Superior temporal gyrus (tissue), 1 donor: ENCODE measurements at regions not wholly inside any gene's neighbourhood (a gene's known extent, or its start where the extent isn't known, plus 50 kb on each side); places are given as distances from the start of the nearest gene placed in this dataset.

ENCODE experiments used
- DNase-seq: peaks from one replicate; pipeline ENCODE4 v3.0.0-alpha.2; 2016; ENCODE audit errors: extremely low spot score

DNA sequence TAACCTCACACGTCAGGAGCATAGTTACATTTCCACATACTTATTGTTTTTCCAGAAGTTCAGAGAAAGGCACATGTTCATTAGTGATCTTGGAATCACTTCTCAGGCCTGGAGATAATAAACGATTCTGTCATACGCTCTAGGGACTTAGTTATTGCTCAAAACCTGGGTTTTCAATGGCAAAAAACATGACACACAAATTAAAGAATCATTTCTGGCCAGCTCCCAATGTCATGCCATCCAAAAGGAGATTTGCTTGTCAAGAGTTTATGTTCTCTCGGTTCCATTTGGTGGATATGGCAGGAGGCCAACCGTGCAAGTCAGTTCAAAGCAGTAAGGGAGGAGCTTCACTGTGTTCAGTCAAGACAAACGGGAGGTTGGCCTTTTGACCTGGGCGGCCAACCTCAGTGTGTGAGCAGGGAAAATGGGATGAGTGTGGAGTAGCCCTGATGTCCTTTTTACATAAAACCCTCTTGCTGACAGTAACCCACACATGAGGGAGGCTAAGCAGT, 123.4 kb downstream of the NXNL2 start:
- DNase-seq, result no peak

DNA sequence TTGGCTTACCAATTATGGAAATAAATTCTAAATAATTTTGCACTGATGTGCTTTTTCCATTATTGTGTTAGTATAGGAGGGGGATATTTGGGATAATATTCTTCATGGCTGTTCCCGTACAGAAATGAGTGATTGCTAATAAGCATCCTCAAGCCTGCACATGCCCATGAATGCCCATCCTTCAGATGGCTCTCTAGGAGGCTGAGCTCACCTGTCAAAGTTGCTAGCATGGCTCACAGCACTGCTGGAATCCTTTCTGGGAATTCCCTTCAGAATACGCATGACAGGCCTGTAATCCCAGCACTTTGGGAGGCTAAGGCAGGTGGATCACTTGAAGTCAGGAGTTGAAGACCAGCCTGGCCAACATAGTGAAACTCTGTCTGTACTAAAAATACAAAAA, 124.1 kb downstream of the NXNL2 start:
- no peak for DNase-seq

DNA sequence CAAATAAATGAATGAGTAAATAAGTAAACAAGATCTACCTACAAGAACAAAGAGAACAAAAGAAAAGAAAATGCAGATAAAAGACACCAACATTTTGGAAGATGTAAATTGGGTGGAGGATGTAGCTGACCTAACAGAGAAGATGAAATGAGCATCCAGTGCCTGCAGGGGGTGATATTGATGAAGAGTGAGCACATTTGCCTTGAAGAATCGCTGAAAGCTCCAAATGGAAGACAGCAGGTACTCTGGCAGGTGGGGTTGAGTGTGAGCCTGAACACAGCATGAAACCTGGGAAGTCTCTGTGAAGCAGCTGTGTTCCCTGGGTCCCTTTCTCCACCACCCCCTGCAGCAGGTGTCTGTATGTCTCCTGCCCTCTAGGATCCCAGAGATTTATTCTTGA, 125.6 kb downstream of the NXNL2 start:
- no peak for DNase-seq

DNA sequence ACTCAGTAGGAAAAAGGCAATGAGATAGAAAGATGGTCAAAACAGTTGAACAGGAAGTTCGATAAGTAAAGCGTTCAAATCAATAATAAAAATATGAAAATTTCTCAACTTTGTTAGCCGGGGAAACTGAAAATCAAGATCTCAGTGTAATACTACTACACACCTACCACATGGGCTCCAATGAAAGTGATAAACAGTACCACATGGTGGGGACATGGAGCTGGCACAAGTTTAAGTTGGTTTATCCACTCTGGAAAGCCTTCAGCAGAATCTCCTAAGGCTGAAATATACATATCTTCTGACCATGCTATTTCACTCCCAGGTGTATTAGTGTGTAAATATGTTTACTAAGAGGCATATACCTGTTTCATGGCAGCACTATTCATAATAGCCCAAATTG, 126.8 kb downstream of the NXNL2 start:
- DNase-seq, result no peak

DNA sequence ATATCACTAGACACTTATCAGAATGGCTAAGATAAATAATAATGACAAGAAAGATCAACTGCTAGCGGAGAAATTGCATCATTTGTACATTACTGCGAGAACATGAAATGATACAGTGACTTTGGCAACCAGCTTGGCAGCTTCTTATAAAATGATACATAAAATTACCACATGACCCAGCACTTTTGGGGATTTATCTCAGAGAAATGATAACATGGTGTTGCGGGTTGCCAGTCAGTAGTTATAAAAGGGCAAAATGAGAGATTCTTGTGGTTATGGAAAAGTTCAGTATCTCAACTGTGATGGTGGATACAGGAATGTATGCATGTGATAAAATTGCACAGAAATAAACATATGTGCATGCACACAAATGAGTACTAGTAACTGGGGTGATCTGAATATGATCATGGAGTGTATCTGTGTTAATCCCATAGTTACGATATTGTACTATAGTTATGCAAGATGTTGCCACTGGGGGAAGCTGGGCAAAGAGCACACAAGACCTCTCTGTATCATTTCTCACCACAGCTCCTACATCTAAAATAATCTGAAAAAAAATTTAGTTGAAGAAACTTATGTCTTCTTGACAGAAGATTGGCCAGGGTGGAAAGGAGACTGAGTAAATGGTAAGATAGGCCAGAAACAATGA, 128.9 kb downstream of the NXNL2 start:
- DNase-seq, result no peak

DNA sequence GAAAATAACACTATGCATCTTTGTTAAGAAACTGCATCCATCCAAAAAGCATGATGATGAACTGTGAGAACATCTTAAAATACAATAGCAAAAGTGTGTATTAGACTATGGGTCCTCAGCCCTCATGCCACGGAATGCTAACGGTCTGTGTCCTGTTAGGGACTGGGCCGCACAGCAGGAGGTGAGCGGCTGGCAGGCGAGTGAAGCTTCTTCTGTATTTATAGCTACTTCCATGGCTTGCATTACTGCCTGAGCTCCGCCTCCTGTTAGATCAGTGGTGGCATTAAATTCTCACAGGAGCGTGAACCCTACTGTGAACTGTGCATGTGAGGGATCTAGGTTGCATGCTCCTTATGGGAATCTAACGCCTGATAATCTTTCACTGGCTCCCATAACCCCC, 129.8 kb downstream of the NXNL2 start:
- DNase-seq, result no peak

DNA sequence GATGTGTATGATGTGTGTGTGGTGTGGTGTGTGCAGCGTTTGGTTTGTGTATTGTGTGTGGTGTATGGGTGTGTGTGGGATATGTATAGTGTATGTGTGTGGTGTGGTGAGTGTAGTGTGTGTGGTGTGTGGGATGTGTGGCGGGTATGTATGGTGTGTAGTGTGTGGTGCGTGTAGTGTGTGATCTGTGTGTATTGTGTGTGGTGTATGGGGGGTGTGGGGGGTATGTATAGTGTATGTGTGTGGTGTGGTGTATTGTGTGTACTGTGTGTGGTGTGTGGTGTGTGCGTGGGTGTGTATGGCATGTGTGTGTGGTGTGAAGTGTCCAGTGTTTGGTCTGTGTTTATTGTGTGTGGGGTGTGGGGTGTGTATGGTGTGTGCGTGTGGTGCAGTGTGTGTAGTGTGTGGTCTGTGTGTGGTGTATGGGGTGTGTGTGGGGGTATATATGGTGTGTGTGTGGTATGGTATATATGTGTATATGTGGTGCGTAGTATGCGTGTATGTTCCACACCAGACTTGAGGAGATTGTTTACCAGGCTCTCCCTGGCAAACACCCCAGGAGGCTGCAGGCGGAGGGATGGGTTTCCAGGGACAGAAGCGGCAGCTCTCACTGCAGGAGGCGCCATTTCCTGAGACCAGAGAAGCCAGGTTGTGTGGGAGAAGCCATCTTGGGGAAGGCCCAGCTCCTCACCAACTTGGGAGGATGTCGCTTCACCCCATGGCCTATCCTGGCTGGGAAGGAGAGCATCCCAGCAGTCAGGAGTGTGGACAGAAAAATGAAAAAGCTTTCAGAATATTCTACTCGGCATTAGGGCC, 138.1 kb downstream of the NXNL2 start:
- no peak for DNase-seq

DNA sequence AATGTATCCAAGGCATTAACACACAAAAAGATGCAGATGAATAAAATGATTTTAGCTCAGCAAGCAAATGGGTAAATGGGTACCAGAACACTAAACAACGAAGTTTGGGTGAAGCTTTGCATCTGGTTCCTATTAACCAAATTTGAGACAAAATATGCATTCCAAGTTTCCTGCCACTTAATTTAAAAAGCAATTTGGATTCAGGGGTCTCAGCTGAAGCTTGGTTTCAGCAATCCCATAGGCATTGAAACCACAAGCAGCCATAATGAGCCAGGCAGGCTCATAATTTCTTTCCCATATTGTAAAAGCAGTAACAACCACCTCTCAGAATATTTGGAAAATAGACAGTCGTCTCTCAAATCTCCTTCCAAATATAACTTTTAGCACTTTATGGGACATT, 138.9 kb downstream of the NXNL2 start:
- no peak for DNase-seq

DNA sequence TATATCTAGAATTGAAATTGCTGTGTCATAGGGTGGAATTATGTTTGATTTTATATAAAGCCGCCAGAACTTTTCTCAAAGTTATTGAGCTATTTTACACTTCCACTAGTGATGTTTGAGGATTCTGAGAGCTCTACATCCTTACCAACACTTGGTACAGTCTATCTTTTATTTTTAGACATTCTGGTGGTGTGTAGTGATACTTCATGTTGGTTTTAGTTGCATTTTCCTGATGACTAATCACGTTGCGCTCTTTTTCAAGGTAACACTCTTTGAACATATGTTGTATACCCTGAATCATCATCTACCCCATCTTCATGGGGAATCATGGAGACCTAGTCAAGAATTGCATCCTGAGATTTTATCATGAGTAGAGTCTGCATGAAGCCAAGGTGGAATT, 141.7 kb downstream of the NXNL2 start:
- DNase-seq, result no peak

DNA sequence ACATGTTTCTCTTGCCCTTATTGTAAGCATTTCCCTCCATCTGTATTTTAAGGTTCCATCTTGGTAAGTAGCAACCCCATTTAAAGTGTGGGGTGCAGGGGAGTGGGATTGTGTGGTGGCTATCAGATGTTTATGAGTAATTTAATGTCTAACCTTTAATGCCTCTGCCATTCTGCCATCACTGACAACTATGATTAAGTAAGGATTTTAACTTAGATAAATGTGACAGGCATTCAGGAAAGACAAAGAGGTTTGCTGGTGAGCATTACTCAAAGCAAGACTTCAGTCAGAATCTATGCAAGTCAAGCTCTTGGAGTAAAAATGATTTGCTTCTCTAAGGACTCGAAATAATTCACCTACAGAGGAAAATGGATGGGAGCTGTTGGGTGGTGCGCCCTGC, 143.0 kb downstream of the NXNL2 start:
- no peak for DNase-seq

DNA sequence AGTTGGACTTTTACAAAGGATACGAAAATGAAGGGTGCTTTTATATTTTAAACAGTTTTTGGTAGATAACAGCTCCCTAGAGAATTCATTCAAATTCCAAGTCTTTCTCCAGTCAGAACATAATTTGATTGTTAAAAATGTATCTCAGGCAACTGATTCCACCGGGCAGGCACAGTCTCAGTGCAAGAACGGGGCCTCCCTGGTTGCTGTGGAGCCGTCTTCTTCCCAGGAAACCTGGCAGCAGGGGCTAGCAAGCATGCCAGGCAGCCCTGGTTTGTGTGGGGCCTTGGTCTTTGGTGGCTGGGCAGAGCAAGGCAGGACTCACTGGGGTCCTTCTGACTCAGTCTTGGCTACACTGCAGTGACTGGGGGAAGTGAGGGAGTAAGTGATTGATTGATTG, 143.5 kb downstream of the NXNL2 start:
- DNase-seq, result no peak

DNA sequence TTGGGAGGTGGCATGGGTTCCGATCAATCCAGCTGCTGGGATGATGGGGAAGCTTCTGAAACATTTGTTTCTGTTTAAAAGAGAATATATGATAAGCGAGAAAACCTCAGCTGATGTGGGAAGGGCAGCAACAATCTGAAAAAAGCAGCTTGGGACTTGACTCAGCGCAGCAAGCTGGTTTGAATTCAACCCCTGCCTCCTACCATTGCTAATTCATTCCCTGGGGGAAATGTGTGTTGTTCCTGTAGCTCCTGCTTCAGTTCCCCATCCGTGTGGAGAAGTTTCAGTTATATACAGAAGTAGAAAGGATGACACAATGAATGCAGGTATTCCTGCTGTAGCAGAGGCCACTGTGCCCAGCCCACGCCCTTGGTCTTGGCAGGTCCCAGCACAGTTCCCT, 145.1 kb downstream of the NXNL2 start:
- DNase-seq, result no peak

DNA sequence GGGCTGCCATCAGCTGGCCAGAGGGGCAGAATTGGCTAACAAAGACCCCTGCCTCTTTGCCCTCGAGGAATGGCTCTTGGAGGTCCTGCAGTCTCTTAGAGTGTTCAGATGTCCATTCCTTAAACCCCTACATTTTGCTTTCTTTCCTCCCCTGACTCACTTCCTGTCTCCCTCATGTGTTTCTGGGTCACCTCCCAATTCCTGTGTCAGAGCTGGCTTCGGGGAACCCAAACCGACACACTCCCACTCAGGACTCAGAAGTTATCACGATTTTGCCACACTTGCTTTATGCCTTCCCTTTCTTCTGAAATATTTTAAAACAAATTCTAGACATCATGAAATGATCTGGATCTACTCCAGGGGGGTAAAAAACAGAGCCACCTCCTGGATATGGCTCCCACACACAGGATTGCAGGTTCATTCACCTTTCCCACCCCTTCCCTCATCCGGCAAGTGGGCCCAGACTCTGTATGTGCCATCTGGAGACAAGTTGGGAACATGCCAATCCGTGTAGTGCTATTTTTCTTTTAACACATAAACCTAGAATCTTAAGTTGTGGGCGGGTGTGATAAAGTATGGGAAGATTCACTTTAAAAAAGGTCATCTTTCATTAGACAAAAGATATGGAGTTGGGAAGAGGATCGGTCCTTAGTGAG, 145.7 kb downstream of the NXNL2 start:
- peak; percentile 36 for DNase-seq

DNA sequence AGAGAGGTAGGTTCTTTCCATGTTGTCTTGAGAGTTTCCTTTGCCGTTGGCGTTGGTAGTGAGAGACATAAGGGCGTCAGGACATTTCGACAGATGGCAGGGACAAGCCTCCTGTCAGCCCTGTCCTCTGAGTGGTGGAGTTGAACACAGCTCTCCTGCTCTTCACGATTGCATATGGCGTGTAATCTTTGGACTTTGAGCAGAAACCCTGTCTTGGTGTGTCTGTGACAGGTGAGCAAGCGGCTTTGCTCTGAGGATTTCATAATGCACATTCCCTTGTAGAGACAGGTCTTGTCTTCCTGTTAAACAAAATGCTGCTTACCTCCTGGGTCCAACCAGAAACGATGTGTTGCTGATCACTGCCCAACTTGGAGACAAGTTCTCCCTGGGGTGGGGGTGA, 146.5 kb downstream of the NXNL2 start:
- DNase-seq, result no peak

DNA sequence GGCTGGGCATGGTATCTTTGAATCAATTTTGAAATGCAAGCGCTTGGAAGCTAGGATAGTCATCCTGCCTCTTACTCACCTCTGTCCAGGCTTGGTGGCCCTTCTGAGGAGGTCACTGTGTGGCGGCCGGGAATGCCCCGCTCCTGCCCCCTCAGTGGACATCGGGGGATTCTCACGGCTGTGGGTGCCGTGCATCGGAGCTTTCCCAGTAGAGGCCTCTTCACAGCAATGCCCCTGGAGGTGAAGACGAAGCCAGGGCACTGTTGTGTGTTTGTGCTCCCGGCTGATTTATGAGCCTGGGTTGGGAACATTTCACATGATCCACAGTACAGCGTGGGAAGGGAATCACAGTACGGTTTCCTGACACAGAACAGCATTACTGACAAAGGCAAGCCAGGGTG, 147.5 kb downstream of the NXNL2 start:
- DNase-seq, result no peak

DNA sequence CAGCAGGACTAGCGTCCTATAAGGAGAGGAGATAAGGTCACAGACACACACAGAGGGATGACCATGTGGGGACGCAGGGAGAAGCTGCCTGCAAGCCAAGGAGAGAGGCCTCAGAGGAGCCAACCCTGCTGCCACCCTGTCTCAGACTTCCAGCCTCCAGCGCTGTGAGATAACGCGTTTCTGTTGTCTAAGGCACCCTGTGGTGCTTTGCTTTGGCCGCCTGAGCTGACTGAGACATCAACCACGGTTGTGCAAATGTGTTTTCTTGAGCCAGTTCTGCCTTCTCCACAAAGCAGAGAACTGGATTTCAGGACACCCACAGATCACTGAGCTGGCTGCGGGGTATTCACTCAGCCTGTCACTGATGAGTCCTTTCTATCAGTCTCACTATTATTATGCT, 149.1 kb downstream of the NXNL2 start:
- DNase-seq, result no peak

DNA sequence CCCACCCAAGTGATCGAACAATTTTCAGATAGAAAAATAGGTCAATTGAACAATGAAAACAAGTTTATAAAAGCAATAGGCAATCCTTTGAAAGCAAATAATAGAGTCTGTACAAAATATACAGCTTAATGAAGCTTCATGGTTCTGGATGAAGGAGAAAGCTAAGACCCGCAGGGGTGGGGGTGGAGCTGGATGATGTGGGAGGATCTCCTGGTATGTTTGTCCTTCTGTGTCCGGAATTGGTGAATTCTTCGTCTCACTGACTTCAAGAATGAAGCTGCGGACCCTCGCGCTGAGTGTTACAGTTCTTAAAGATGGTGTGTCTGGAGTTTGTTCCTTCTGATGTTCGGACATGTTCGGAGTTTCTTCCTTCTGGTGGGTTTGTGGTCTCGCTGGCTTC, 149.9 kb downstream of the NXNL2 start:
- DNase-seq, result no peak

DNA sequence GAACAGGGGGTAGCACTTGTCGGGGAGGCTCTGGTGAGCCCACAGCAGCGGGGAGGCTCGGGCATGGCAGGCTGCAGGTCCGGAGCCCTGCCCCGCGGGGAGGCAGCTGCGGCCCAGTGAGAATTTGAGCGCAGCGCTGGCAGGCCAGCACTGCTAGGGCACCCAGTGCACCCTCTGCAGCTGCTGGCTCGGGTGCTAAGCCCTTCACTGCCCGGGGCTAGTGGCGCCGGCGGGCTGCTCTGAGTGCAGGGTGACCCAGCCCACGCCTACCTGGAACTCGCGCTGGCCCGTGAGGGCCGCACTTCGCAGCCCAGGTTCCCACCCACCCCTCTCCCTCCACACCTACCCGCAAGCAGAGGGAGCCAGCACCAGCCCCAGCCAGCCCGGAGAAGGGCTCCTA, 151.0 kb downstream of the NXNL2 start:
- no peak for DNase-seq

DNA sequence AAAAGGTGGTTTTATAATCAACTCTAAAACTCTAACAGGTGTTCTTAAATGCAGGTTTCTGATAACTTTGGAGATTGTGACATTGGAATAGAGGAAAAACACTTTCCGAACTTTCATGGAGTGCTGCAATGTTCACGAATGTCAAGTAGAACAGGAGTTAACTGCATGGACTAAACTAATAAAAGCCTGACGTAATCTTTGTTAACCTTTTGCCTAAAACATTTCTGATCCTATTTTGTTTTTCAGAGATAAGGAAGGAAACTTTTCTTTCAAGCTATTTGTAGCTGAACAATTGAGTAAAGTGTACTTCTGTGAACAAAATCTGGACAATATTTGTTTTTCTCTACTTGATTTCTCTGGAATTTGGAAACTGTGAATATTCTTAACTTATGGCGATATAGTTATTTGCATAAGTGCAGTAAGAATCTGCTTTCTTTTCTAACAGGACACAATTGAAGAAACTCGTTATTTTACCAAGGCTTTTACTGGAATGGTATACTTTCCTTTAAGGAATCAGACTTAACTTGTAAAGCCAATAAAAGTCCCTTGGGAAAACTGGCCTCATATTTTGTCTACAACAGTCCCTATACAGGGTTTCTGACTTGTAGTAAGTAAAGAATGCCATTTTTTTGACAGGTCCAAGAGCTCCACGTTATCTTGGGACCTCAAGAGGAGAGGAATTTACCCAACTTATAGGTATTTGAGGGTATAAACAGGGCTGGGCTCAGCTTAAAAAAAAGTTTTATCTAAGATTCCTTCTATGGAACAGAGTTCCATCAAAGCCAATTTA, 154.7 kb downstream of the NXNL2 start:
- DNase-seq, result no peak

DNA sequence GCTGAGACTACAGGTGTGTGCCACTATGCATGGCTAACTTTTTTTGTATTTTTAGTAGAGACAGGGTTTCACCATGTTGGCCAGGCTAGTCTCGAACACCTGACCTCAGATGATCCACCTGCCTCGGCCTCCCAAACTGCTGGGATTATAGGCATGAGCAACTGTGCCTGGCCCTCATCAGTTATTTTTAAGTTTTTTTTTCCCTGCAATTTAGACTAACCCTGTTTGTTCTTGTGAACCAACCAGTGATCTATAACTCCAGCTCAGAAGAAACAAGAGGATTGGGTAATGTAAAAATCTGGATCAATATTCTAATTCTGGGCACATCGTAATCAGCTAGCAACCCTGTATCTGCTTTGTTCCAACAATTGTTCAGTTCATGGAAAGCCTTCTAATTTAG, 155.7 kb downstream of the NXNL2 start:
- no peak for DNase-seq

DNA sequence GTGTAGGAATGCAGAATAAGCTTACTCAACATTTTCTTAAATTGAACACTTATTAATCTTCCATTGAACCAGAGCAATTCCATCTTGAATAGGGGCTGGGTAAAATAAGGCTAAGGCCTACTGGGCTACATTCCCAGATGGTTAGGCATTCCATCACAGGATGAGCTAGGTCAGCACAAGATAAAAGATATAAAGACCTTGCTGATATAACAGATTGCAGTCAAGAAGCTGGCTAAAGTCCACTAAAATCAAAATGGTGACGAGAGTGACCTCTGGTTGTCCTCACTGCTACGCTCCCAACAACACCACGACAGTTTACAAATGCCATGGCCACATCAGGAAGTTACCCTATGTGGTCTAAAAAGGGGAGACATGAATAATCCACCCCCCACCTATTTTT, 156.1 kb downstream of the NXNL2 start:
- no peak for DNase-seq

DNA sequence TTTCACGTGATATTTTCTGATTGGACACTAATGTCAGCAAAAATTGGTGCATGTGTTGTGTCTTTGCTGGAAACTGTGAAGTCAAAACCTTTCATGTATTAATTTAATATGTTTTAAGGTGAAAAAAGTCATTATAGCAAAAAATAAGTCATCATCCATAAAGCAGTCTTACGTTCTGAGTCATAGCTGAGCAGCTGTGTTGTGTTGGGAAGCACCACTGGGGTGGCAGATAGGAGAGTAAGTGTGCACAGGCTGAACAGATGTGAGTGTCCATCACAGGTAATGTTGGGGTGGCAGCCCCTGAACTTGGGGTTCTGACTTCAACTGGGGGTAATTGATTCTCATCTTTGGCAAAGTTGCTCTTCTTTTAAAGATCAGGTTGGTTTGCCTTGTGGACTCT, 156.8 kb downstream of the NXNL2 start:
- no peak for DNase-seq
